WTC11 (cell line): ENCODE measurements at regions not wholly inside any gene's neighbourhood (a gene's known extent, or its start where the extent isn't known, plus 50 kb on each side); places are given as distances from the start of the nearest gene placed in this dataset.

Experiments used
- ATAC-seq: fragments of 200-7000 bp; cut with Tn5 transposase; 2 replicates; pipeline ENCODE4 v1.10.0; 2021; ENCODE audit warnings: mild to moderate bottlenecking, moderate library complexity
- CTCF ChIA-PET: fragments of 300-600 bp; sonication (Branson Sonifier 250); formaldehyde crosslinking; loops from one replicate; lab custom pipeline; 2021; ENCODE audit warnings: antibody characterized with exemption; lab: Charles Lee
- POLR2A ChIA-PET: fragments of 350-600 bp; sonication (Branson Sonifier 250); formaldehyde crosslinking; loops from one replicate; lab custom pipeline; 2021; ENCODE audit warnings: antibody characterized with exemption; lab: Charles Lee
- DNase-seq: peaks from one replicate; pipeline ENCODE4 v3.0.0; 2021; ENCODE audit warnings: low spot score
- H3K27ac Mint-ChIP-seq: 2 replicates; pipeline ENCODE4 v1.8.0; 2021; ENCODE audit warnings: mixed read lengths
- H3K27me3 Mint-ChIP-seq: 2 replicates; pipeline ENCODE4 v1.8.0; 2021; ENCODE audit warnings: low read depth, mild to moderate bottlenecking, moderate library complexity, mixed read lengths
- H3K36me3 Mint-ChIP-seq: 2 replicates; pipeline ENCODE4 v1.8.0; 2021; ENCODE audit warnings: mixed read lengths
- H3K4me1 Mint-ChIP-seq: 2 replicates; pipeline ENCODE4 v1.8.0; 2022; ENCODE audit warnings: mixed read lengths
- H3K4me3 Mint-ChIP-seq: 2 replicates; pipeline ENCODE4 v1.8.0; 2021; ENCODE audit warnings: mild to moderate bottlenecking, moderate library complexity, mixed read lengths
- H3K9me3 Mint-ChIP-seq: 2 replicates; pipeline ENCODE4 v1.8.0; 2021; ENCODE audit warnings: mixed read lengths
- ARID4B ChIP-seq: sonication (generic); formaldehyde crosslinking; IDR thresholded peaks from 2 replicates; pipeline ENCODE4 v1.8.0; 2023; ENCODE audit warnings: missing genetic modification reagents, mild to moderate bottlenecking, borderline replicate concordance
- ATF3 ChIP-seq: sonication (generic); formaldehyde crosslinking; conservative IDR thresholded peaks from 2 replicates; pipeline ENCODE4 v1.8.1; 2022; ENCODE audit warnings: mild to moderate bottlenecking, missing genetic modification reagents
- CTCF ChIP-seq: fragments of 200-600 bp; IDR thresholded peaks from 2 replicates; pipeline ENCODE4 v1.8.0; 2022; ENCODE audit warnings: antibody characterized with exemption
- E2F4 ChIP-seq: sonication (generic); formaldehyde crosslinking; IDR thresholded peaks from 2 replicates; pipeline ENCODE4 v1.8.1; 2022; ENCODE audit warnings: low read depth, mild to moderate bottlenecking, moderate library complexity, missing genetic modification reagents, borderline replicate concordance
- ERG ChIP-seq: fragments of 250-450 bp; sonication (Bioruptor Pico); IDR thresholded peaks from 2 replicates; pipeline ENCODE4 v1.8.0; 2021; ENCODE audit warnings: mild to moderate bottlenecking
- GRHL2 ChIP-seq: fragments of 250-450 bp; sonication (Bioruptor Pico); IDR thresholded peaks from 2 replicates; pipeline ENCODE4 v1.8.0; 2022; ENCODE audit warnings: mild to moderate bottlenecking, moderate library complexity; ENCODE audit not compliant: insufficient replicate concordance, severe bottlenecking
- GTF2I ChIP-seq: fragments of 250-450 bp; sonication (Bioruptor Pico); conservative IDR thresholded peaks from 2 replicates; pipeline ENCODE4 v1.4.0; 2021; ENCODE audit warnings: mild to moderate bottlenecking
- IRF1 ChIP-seq: sonication (generic); formaldehyde crosslinking; IDR thresholded peaks from 2 replicates; pipeline ENCODE4 v1.8.0; 2023; ENCODE audit warnings: missing genetic modification reagents
- JAZF1 ChIP-seq: fragments of 250-450 bp; sonication (Bioruptor Pico); IDR thresholded peaks from 2 replicates; pipeline ENCODE4 v1.9.0; 2021; ENCODE audit warnings: moderate library complexity, mild to moderate bottlenecking, inconsistent platforms
- JUN ChIP-seq: sonication (generic); formaldehyde crosslinking; IDR thresholded peaks from 2 replicates; pipeline ENCODE4 v1.8.0; 2023; ENCODE audit warnings: mild to moderate bottlenecking, missing genetic modification reagents
- NR2C2 ChIP-seq: sonication (generic); formaldehyde crosslinking; IDR thresholded peaks from 2 replicates; pipeline ENCODE4 v1.8.0; 2022; ENCODE audit warnings: mild to moderate bottlenecking, missing genetic modification reagents
- RELA ChIP-seq: sonication (generic); formaldehyde crosslinking; IDR thresholded peaks from 2 replicates; pipeline ENCODE4 v1.8.1; 2022; ENCODE audit warnings: missing genetic modification reagents, mild to moderate bottlenecking, borderline replicate concordance
- SMAD3 ChIP-seq: sonication (generic); formaldehyde crosslinking; IDR thresholded peaks from 2 replicates; pipeline ENCODE4 v1.8.0; 2022; ENCODE audit warnings: missing genetic modification reagents, mild to moderate bottlenecking, borderline replicate concordance
- TCF7 ChIP-seq: sonication (generic); formaldehyde crosslinking; IDR thresholded peaks from 2 replicates; pipeline ENCODE4 v1.8.0; 2022; ENCODE audit warnings: mild to moderate bottlenecking, low read depth, missing genetic modification reagents, moderate library complexity
- ZBTB43 ChIP-seq: sonication (generic); formaldehyde crosslinking; IDR thresholded peaks from 2 replicates; pipeline ENCODE4 v1.8.1; 2023; ENCODE audit warnings: mild to moderate bottlenecking, missing genetic modification reagents
- ZMAT4 ChIP-seq: fragments of 250-450 bp; sonication (Bioruptor Pico); IDR thresholded peaks from 2 replicates; pipeline ENCODE4 v1.9.0; 2021; ENCODE audit warnings: mild to moderate bottlenecking
- ZNF121 ChIP-seq: sonication (generic); formaldehyde crosslinking; IDR thresholded peaks from 2 replicates; pipeline ENCODE4 v1.8.0; 2023; ENCODE audit warnings: missing genetic modification reagents
- ZNF232 ChIP-seq: sonication (generic); formaldehyde crosslinking; IDR thresholded peaks from 2 replicates; pipeline ENCODE4 v1.8.0; 2022; ENCODE audit warnings: mild to moderate bottlenecking, missing genetic modification reagents

GRCh38 chr5:58077416-58077815 lies 382.5 kb downstream of the PLK2 start (continued):
- TF ChIP-seq IRF1 (CRISPR knock-in tag) (no peak), NR2C2 (CRISPR knock-in tag) (no peak), TCF7 (no peak)

- ChIA-PET POLR2A (no interaction called here), CTCF (no interaction called here)
- no peak overlapping the region for H3K4me3 Mint-ChIP-seq
- peaks cover 40% of the 10 kb centered on the region for H3K4me1 Mint-ChIP-seq
- no peak for TF ChIP-seq TCF7
- TF ChIP-seq ZBTB43 (CRISPR knock-in tag): no peak
- no peak for TF ChIP-seq SMAD3 (CRISPR knock-in tag)
- no peak for TF ChIP-seq ATF3 (CRISPR knock-in tag)
- no peak for TF ChIP-seq CTCF
- TF ChIP-seq GRHL2 (CRISPR knock-in tag): no peak
- TF ChIP-seq RELA (CRISPR knock-in tag): no peak
- no peak for TF ChIP-seq JAZF1
- no peak for TF ChIP-seq E2F4 (CRISPR knock-in tag)
- no peak for TF ChIP-seq ERG (CRISPR knock-in tag)
- no peak for TF ChIP-seq ZNF232
- no peak for TF ChIP-seq ARID4B (CRISPR knock-in tag)
- TF ChIP-seq ZNF121: no peak
- TF ChIP-seq JUN: no peak
- TF ChIP-seq ZMAT4 (CRISPR knock-in tag): no peak
- TF ChIP-seq GTF2I (CRISPR knock-in tag): no peak
- H3K9me3 Mint-ChIP-seq: no peaks in the 10 kb centered on the region
- no peak overlapping the region for H3K27ac Mint-ChIP-seq
- no peak for DNase-seq
- no peak for ATAC-seq
- no peaks in the 10 kb centered on the region for H3K27me3 Mint-ChIP-seq
- no peaks in the 10 kb centered on the region for H3K36me3 Mint-ChIP-seq
Observed at GRCh38 chr5:58076483-58077257, 383.2 kb downstream of the PLK2 start.
